ENCODE measurements at regions not wholly inside any gene's neighbourhood (a gene's known extent, or its start where the extent isn't known, plus 50 kb on each side); places are given as distances from the start of the nearest gene placed in this dataset.

- H3K27ac ChIP-seq = no peak overlapping the region
- no peak overlapping the region for H3K4me3 ChIP-seq
- no peaks in the 10 kb centered on the region for H3K9me3 ChIP-seq
Observed at GRCh38 chr10:129398711-129399141, 68.3 kb upstream of the MGMT start.

DNA sequence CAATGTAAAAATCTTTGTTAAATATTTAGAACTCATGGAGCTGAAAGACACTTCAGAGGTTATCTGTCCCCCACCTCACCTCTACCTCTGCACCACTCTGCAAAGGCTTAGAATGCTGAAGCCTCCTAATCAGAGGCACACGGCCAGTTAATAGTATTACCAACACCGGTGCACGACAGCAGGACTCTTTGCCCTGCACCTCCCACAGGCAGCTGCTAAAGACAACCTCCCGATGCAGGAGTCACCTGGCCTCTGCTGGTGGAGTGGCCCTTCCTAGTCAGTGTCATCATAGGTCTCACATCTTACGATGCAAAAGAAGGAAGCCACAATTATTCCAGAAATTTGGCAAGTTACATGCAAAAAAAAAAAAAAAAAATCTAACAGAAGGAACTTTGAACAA is 66.6 kb upstream of the MGMT start:
- H3K4me2 ChIP-seq = no peak overlapping the region

More at GRCh38 chr10:129398711-129399141, 68.3 kb upstream of the MGMT start:
- Histone ChIP-seq H3K4me1 (no peaks in the 10 kb centered on the region), H3K27me3 (no peaks in the 10 kb centered on the region), H4K20me1 (no peaks in the 10 kb centered on the region), H3K4me2 (no peak overlapping the region), H3K9ac (no peak overlapping the region), H3K36me3 (no peaks in the 10 kb centered on the region)
- no peak for TF ChIP-seq Cebpa-rat (IDR thresholded peaks at IDR 0.05)

GRCh38 chr10:129402459-129402858 is 64.6 kb upstream of the MGMT start:
- Histone ChIP-seq H3K27me3 (no peaks in the 10 kb centered on the region), H3K4me2 (no peak overlapping the region), H3K27ac (no peak overlapping the region), H3K4me3 (no peak overlapping the region), H3K9ac (no peak overlapping the region), H3K9me3 (no peaks in the 10 kb centered on the region), H3K4me1 (no peaks in the 10 kb centered on the region), H4K20me1 (no peaks in the 10 kb centered on the region), H3K36me3 (no peaks in the 10 kb centered on the region)
- TF ChIP-seq Cebpa-rat (IDR thresholded peaks at IDR 0.05) = no peak

More for the DNA sequence above, 66.6 kb upstream of the MGMT start:
- Histone ChIP-seq H3K4me3 (no peak overlapping the region), H3K9ac (no peak overlapping the region), H3K27ac (no peak overlapping the region), H3K9me3 (no peaks in the 10 kb centered on the region), H3K27me3 (no peaks in the 10 kb centered on the region), H3K4me1 (no peaks in the 10 kb centered on the region), H4K20me1 (no peaks in the 10 kb centered on the region), H3K36me3 (no peaks in the 10 kb centered on the region)
- no peak for TF ChIP-seq Cebpa-rat (IDR thresholded peaks at IDR 0.05)

GRCh38 chr10:129404091-129404490 is 63.0 kb upstream of the MGMT start:
- no peak for TF ChIP-seq Cebpa-rat (IDR thresholded peaks at IDR 0.05)
- no peaks in the 10 kb centered on the region for H3K36me3 ChIP-seq
- no peaks in the 10 kb centered on the region for H3K9me3 ChIP-seq
- H3K27ac ChIP-seq = no peak overlapping the region
- H3K4me1 ChIP-seq = no peaks in the 10 kb centered on the region
- H3K9ac ChIP-seq = no peak overlapping the region
- H3K4me3 ChIP-seq = no peak overlapping the region
- H3K4me2 ChIP-seq = no peak overlapping the region
- no peaks in the 10 kb centered on the region for H3K27me3 ChIP-seq
- no peaks in the 10 kb centered on the region for H4K20me1 ChIP-seq

DNA sequence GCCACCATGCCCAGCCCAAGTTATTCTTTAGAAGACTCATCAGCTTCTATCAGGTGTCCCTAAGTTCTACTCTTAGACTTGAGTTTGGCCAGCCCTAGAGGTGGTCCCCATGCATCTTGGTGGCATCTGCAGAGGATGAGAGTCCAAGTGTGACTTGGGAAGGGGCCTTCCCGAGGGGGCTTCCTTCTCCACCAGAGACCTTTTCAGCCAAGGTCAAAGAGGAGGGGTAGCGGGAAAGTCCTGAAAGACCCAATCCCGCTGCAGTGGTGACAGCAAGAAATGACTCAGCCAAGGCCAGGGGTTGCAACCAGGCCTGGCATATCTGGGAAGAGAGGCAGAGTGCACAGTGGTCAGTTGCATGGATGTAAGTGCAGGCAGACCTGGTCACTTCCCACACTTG is 61.7 kb upstream of the MGMT start:
- H4K20me1 ChIP-seq = no peaks in the 10 kb centered on the region
- no peaks in the 10 kb centered on the region for H3K4me1 ChIP-seq
- H3K9me3 ChIP-seq = no peaks in the 10 kb centered on the region
- no peak overlapping the region for H3K27ac ChIP-seq
- TF ChIP-seq Cebpa-rat (IDR thresholded peaks at IDR 0.05) = no peak
- H3K9ac ChIP-seq = no peak overlapping the region
- H3K4me2 ChIP-seq = no peak overlapping the region
- H3K36me3 ChIP-seq = no peaks in the 10 kb centered on the region
- H3K4me3 ChIP-seq = no peak overlapping the region
- H3K27me3 ChIP-seq = no peaks in the 10 kb centered on the region

GRCh38 chr10:129410688-129411392 is 56.2 kb upstream of the MGMT start:
- Histone ChIP-seq H4K20me1 (no peaks in the 10 kb centered on the region), H3K9ac (no peak overlapping the region), H3K9me3 (no peaks in the 10 kb centered on the region), H3K4me2 (no peak overlapping the region), H3K27me3 (no peaks in the 10 kb centered on the region), H3K4me3 (no peak overlapping the region), H3K27ac (no peak overlapping the region), H3K36me3 (no peaks in the 10 kb centered on the region), H3K4me1 (peaks cover 8% of the 10 kb centered on the region)
- TF ChIP-seq Cebpa-rat (IDR thresholded peaks at IDR 0.05) = no peak

- Histone ChIP-seq H3K27me3 (no peaks in the 10 kb centered on the region), H3K4me3 (no peak overlapping the region), H3K36me3 (no peaks in the 10 kb centered on the region)
Observed at GRCh38 chr10:129411393-129411705, 55.7 kb upstream of the MGMT start.

GRCh38 chr10:129411772-129412171 is 55.3 kb upstream of the MGMT start:
- H3K9me3 ChIP-seq = no peaks in the 10 kb centered on the region
- TF ChIP-seq Cebpa-rat (IDR thresholded peaks at IDR 0.05) = no peak
- H3K36me3 ChIP-seq = no peaks in the 10 kb centered on the region
- no peaks in the 10 kb centered on the region for H3K27me3 ChIP-seq
- no peak overlapping the region for H3K4me3 ChIP-seq
- no peaks in the 10 kb centered on the region for H4K20me1 ChIP-seq
- no peak overlapping the region for H3K9ac ChIP-seq
- H3K27ac ChIP-seq = no peak overlapping the region
- H3K4me2 ChIP-seq = no peak overlapping the region
- peaks cover 17% of the 10 kb centered on the region for H3K4me1 ChIP-seq

More at GRCh38 chr10:129411393-129411705, 55.7 kb upstream of the MGMT start:
- Histone ChIP-seq H3K4me2 (no peak overlapping the region), H3K27ac (no peak overlapping the region), H3K9me3 (no peaks in the 10 kb centered on the region), H3K9ac (no peak overlapping the region), H4K20me1 (no peaks in the 10 kb centered on the region), H3K4me1 (peaks cover 13% of the 10 kb centered on the region)
- TF ChIP-seq Cebpa-rat (IDR thresholded peaks at IDR 0.05) = no peak

- no peak for TF ChIP-seq Cebpa-rat (IDR thresholded peaks at IDR 0.05)
Observed at GRCh38 chr10:129413024-129413423, 54.0 kb upstream of the MGMT start.

GRCh38 chr10:129415215-129416140 is 51.6 kb upstream of the MGMT start:
- H3K4me2 ChIP-seq = peak overlapping the region; percentile 38
- H4K20me1 ChIP-seq = no peaks in the 10 kb centered on the region
- no peaks in the 10 kb centered on the region for H3K27me3 ChIP-seq
- peaks cover 34% of the 10 kb centered on the region for H3K4me1 ChIP-seq
- no peaks in the 10 kb centered on the region for H3K9me3 ChIP-seq
- no peaks in the 10 kb centered on the region for H3K36me3 ChIP-seq
- no peak overlapping the region for H3K9ac ChIP-seq
- H3K4me3 ChIP-seq = no peak overlapping the region
- no peak for TF ChIP-seq Cebpa-rat (IDR thresholded peaks at IDR 0.05)
- H3K27ac ChIP-seq = no peak overlapping the region

More at GRCh38 chr10:129413024-129413423, 54.0 kb upstream of the MGMT start:
- H3K27me3 ChIP-seq = no peaks in the 10 kb centered on the region
- peaks cover 30% of the 10 kb centered on the region for H3K4me1 ChIP-seq
- H3K27ac ChIP-seq = no peak overlapping the region
- H3K4me2 ChIP-seq = no peak overlapping the region
- no peaks in the 10 kb centered on the region for H3K36me3 ChIP-seq
- no peak overlapping the region for H3K4me3 ChIP-seq
- H4K20me1 ChIP-seq = no peaks in the 10 kb centered on the region
- H3K9ac ChIP-seq = no peak overlapping the region
- no peaks in the 10 kb centered on the region for H3K9me3 ChIP-seq
